Fibroblast of lung (primary cell): ENCODE measurements at regions not wholly inside any gene's neighbourhood (a gene's known extent, or its start where the extent isn't known, plus 50 kb on each side); places are given as distances from the start of the nearest gene placed in this dataset.

Experiments
- EZH2 ChIP-seq: IDR thresholded peaks from 2 replicates; pipeline ENCODE4 v1.5.1; 2012; ENCODE audit warnings: low read length, control low read depth, mild to moderate bottlenecking; ENCODE audit errors: missing control alignments
- TF ChIP-seq, protein P1 (sequence below), 2 donors: IDR thresholded peaks in 1 of 2; conservative IDR thresholded peaks in 1 of 2; 1 replicate in 1 of 2; 2 replicates in 1 of 2; pipeline ENCODE4 v1.5.1; 2011 to 2012; ENCODE audit warnings: low read length in 2 of 2, control low read depth in 1 of 2, inconsistent platforms in 1 of 2, low read depth in 1 of 2, mild to moderate bottlenecking in 1 of 2

DNA sequence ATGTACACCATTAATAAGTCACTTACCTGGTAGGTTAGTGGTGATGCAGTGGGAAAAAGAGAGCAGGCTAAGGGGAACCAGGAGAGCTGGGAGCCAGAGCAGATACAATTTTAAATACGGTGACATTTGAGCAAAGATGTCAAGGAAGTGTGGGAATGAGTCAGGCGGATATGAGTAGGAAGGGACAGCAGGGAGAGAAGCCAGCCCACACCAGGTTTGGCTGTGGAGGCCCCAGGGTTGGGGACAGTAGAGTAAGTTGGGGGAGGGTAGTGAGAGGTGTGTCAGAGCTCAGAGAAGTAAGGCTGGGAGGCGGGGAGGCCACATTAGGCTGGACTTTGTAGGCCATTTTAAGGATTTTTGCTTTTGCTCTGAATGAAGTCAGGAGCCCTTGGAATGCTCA, 482.0 kb downstream of the DISC1 start:
- TF ChIP-seq, protein P1, sequence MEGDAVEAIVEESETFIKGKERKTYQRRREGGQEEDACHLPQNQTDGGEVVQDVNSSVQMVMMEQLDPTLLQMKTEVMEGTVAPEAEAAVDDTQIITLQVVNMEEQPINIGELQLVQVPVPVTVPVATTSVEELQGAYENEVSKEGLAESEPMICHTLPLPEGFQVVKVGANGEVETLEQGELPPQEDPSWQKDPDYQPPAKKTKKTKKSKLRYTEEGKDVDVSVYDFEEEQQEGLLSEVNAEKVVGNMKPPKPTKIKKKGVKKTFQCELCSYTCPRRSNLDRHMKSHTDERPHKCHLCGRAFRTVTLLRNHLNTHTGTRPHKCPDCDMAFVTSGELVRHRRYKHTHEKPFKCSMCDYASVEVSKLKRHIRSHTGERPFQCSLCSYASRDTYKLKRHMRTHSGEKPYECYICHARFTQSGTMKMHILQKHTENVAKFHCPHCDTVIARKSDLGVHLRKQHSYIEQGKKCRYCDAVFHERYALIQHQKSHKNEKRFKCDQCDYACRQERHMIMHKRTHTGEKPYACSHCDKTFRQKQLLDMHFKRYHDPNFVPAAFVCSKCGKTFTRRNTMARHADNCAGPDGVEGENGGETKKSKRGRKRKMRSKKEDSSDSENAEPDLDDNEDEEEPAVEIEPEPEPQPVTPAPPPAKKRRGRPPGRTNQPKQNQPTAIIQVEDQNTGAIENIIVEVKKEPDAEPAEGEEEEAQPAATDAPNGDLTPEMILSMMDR (conservative IDR thresholded peaks at IDR 0.05 in 1 of 2, IDR thresholded peaks at IDR 0.05 in 1 of 2; ENCODE audit: low read depth in 1 of 2, low read length in 2 of 2) = no peak
- no peak for TF ChIP-seq EZH2
